HepG2 (cell line): ENCODE measurements at regions not wholly inside any gene's neighbourhood (a gene's known extent, or its start where the extent isn't known, plus 50 kb on each side); places are given as distances from the start of the nearest gene placed in this dataset.

Experiments
- CBFB ChIP-seq: sonication (generic); formaldehyde crosslinking; IDR thresholded peaks from 2 replicates; pipeline ENCODE4 v1.4.0; 2020; ENCODE audit warnings: missing genetic modification reagents
- CENPX ChIP-seq: sonication (generic); formaldehyde crosslinking; IDR thresholded peaks from 2 replicates; pipeline ENCODE4 v1.9.0; 2021; ENCODE audit warnings: mild to moderate bottlenecking, missing genetic modification reagents, moderate library complexity
- EZH2 ChIP-seq: conservative IDR thresholded peaks from 2 replicates; pipeline ENCODE4 v1.6.1; 2012; ENCODE audit warnings: mild to moderate bottlenecking, low read depth, low read length, moderate library complexity
- POLR2AphosphoS5 ChIP-seq: IDR thresholded peaks from 2 replicates; pipeline ENCODE4 v1.6.1; 2012; ENCODE audit warnings: low read depth, low read length
- RFX5 ChIP-seq: IDR thresholded peaks from 2 replicates; pipeline ENCODE4 v1.6.1; 2011; ENCODE audit warnings: low read depth, low read length, improper control_type of control experiment
- SIN3A ChIP-seq: IDR thresholded peaks from 2 replicates; pipeline ENCODE4 v1.6.1; 2011; ENCODE audit warnings: low read depth, mild to moderate bottlenecking, control low read depth, low read length, borderline replicate concordance
- TRIM24 ChIP-seq: sonication (generic); formaldehyde crosslinking; IDR thresholded peaks from 2 replicates; pipeline ENCODE4 v1.8.0; 2022; ENCODE audit warnings: mild to moderate bottlenecking, missing genetic modification reagents
- ZNF337 ChIP-seq: sonication (generic); formaldehyde crosslinking; IDR thresholded peaks from 2 replicates; pipeline ENCODE4 v1.5.1; 2020; ENCODE audit warnings: missing genetic modification reagents, low read depth, mild to moderate bottlenecking, borderline replicate concordance
- TF ChIP-seq, protein P1 (sequence below): sonication (generic); formaldehyde crosslinking; IDR thresholded peaks from 2 replicates; pipeline ENCODE4 v1.5.0; 2020; ENCODE audit warnings: mild to moderate bottlenecking, missing genetic modification reagents, moderate library complexity
- TF ChIP-seq, protein P2 (sequence below): sonication (generic); formaldehyde crosslinking; IDR thresholded peaks from 2 replicates; pipeline ENCODE4 v1.4.0; 2020; ENCODE audit warnings: missing genetic modification reagents, borderline replicate concordance

DNA sequence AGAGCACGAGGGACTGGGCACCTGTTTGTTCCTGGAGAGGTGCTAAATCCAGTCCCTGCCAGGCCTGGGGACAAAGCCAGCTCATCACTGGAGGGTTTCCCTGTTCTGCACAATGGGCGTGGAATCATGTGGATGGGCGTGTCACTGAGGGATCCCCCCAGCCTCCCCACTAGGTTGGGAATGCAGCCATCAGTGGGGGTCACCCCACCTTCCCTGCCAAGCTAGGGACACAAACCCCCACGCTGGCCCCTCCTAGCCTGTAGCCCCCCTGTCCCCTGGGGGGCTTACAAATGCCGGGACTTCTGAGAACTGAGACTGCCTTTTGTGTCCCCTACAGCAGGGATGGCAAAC lies 61.9 kb downstream of the NSMCE3 start:
- TF ChIP-seq POLR2AphosphoS5: no peak
- TF ChIP-seq, protein P1, sequence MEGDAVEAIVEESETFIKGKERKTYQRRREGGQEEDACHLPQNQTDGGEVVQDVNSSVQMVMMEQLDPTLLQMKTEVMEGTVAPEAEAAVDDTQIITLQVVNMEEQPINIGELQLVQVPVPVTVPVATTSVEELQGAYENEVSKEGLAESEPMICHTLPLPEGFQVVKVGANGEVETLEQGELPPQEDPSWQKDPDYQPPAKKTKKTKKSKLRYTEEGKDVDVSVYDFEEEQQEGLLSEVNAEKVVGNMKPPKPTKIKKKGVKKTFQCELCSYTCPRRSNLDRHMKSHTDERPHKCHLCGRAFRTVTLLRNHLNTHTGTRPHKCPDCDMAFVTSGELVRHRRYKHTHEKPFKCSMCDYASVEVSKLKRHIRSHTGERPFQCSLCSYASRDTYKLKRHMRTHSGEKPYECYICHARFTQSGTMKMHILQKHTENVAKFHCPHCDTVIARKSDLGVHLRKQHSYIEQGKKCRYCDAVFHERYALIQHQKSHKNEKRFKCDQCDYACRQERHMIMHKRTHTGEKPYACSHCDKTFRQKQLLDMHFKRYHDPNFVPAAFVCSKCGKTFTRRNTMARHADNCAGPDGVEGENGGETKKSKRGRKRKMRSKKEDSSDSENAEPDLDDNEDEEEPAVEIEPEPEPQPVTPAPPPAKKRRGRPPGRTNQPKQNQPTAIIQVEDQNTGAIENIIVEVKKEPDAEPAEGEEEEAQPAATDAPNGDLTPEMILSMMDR (CRISPR knock-in tag): no peak
- no peak for TF ChIP-seq ZNF337
- no peak for TF ChIP-seq RFX5
- TF ChIP-seq TRIM24 (CRISPR knock-in tag): no peak
- no peak for TF ChIP-seq CENPX (CRISPR knock-in tag)
- no peak for TF ChIP-seq EZH2
- TF ChIP-seq SIN3A: no peak
- TF ChIP-seq, protein P2, sequence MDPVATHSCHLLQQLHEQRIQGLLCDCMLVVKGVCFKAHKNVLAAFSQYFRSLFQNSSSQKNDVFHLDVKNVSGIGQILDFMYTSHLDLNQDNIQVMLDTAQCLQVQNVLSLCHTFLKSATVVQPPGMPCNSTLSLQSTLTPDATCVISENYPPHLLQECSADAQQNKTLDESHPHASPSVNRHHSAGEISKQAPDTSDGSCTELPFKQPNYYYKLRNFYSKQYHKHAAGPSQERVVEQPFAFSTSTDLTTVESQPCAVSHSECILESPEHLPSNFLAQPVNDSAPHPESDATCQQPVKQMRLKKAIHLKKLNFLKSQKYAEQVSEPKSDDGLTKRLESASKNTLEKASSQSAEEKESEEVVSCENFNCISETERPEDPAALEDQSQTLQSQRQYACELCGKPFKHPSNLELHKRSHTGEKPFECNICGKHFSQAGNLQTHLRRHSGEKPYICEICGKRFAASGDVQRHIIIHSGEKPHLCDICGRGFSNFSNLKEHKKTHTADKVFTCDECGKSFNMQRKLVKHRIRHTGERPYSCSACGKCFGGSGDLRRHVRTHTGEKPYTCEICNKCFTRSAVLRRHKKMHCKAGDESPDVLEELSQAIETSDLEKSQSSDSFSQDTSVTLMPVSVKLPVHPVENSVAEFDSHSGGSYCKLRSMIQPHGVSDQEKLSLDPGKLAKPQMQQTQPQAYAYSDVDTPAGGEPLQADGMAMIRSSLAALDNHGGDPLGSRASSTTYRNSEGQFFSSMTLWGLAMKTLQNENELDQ (CRISPR knock-in tag): no peak
- TF ChIP-seq CBFB (CRISPR knock-in tag): no peak
